CD8-positive, alpha-beta memory T cell (primary cell): ENCODE measurements at regions not wholly inside any gene's neighbourhood (a gene's known extent, or its start where the extent isn't known, plus 50 kb on each side); places are given as distances from the start of the nearest gene placed in this dataset.

Experiments used
- CTCF ChIA-PET: fragments of 350-600 bp; sonication (Branson Sonifier 250); formaldehyde crosslinking; loops from one replicate; lab custom pipeline; 2021; ENCODE audit warnings: antibody characterized with exemption; lab: Charles Lee
- POLR2A ChIA-PET: fragments of 350-600 bp; sonication (Branson Sonifier 250); formaldehyde crosslinking; loops from one replicate; lab custom pipeline; 2021; ENCODE audit warnings: antibody characterized with exemption; lab: Charles Lee
- DNase-seq, 5 donors: peaks; one replicate each; pipeline versions ENCODE4 v3.0.0 to v3.0.0-alpha.2; 2020 to 2022; ENCODE audit warnings: mixed read lengths in 1 of 5
- H3K27ac ChIP-seq: one replicate; pipeline ENCODE4 v1.7.0; 2013; ENCODE audit warnings: low read depth, mild to moderate bottlenecking, low read length, moderate library complexity
- H3K27me3 ChIP-seq: 2 replicates; pipeline ENCODE4 v1.7.0; 2013; ENCODE audit warnings: low read length, mild to moderate bottlenecking; ENCODE audit not compliant: insufficient read depth, poor library complexity, severe bottlenecking
- H3K36me3 ChIP-seq: 2 replicates; pipeline ENCODE4 v1.7.0; 2013; ENCODE audit warnings: mild to moderate bottlenecking, low read length, moderate library complexity; ENCODE audit not compliant: insufficient read depth
- H3K4me1 ChIP-seq: 2 replicates; pipeline ENCODE4 v1.7.0; 2013; ENCODE audit warnings: mild to moderate bottlenecking, low read length, moderate library complexity; ENCODE audit not compliant: insufficient read depth
- H3K4me3 ChIP-seq: 2 replicates; pipeline ENCODE4 v1.7.0; 2013; ENCODE audit warnings: mild to moderate bottlenecking, low read length
- H3K9me3 ChIP-seq: 2 replicates; pipeline ENCODE4 v1.7.0; 2013; ENCODE audit warnings: mild to moderate bottlenecking, low read length
- H3K27ac Mint-ChIP-seq, 8 donors: one replicate each; pipeline ENCODE4 v1.8.0; 2020 to 2021; ENCODE audit warnings: mixed read lengths in 8 of 8, mild to moderate bottlenecking in 6 of 8, inconsistent platforms in 3 of 8, moderate library complexity in 3 of 8
- H3K27me3 Mint-ChIP-seq, 2 donors: one replicate each; pipeline ENCODE4 v1.8.0; 2020 to 2021; ENCODE audit warnings: mixed read lengths in 2 of 2, mild to moderate bottlenecking in 1 of 2, moderate library complexity in 1 of 2
- H3K36me3 Mint-ChIP-seq, 3 donors: one replicate each; pipeline ENCODE4 v1.8.0; 2020 to 2021; ENCODE audit warnings: mixed read lengths in 3 of 3, inconsistent platforms in 1 of 3, mild to moderate bottlenecking in 1 of 3
- H3K4me1 Mint-ChIP-seq, 3 donors: one replicate each; pipeline ENCODE4 v1.8.0; 2020 to 2021; ENCODE audit warnings: mixed read lengths in 3 of 3, inconsistent platforms in 1 of 3, mild to moderate bottlenecking in 1 of 3
- H3K4me3 Mint-ChIP-seq, 7 donors: one replicate each; pipeline ENCODE4 v1.8.0; 2020 to 2021; ENCODE audit warnings: mixed read lengths in 7 of 7, mild to moderate bottlenecking in 6 of 7, moderate library complexity in 4 of 7, inconsistent platforms in 2 of 7
- H3K9me3 Mint-ChIP-seq, 5 donors: one replicate each; pipeline ENCODE4 v1.8.0; 2020 to 2022; ENCODE audit warnings: mixed read lengths in 5 of 5, mild to moderate bottlenecking in 3 of 5, moderate library complexity in 2 of 5, inconsistent platforms in 1 of 5

GRCh38 chr11:28529540-28530410, 421.6 kb downstream of the METTL15 start:
- H3K36me3 ChIP-seq: no peaks in the 10 kb centered on the region
- H3K27me3 ChIP-seq: no peaks in the 10 kb centered on the region
- POLR2A ChIA-PET: no interaction called here
- H3K4me1 ChIP-seq: no peaks in the 10 kb centered on the region
- DNase-seq: no peak
- Mint-ChIP-seq H3K4me3 (no peak overlapping the region), H3K4me1 (no peaks in the 10 kb centered on the region), H3K9me3 (peaks cover 2 to 14% (median 8%) of the 10 kb centered on the region in 5 donors), H3K36me3 (no peaks in the 10 kb centered on the region), H3K27ac (no peak overlapping the region), H3K27me3 (no peaks in the 10 kb centered on the region)
- H3K27ac ChIP-seq: no peak overlapping the region
- CTCF ChIA-PET: interaction anchor here (1.0 kb wide), 1 partner anchor 830 kb away, joined by 3 read pairs; no protein-coding TSS in a partner anchor
- H3K4me3 ChIP-seq: no peak overlapping the region
- peaks cover 3% of the 10 kb centered on the region for H3K9me3 ChIP-seq

GRCh38 chr11:28529046-28529445, 420.9 kb downstream of the METTL15 start:
- no peaks in the 10 kb centered on the region for H3K27me3 ChIP-seq
- Mint-ChIP-seq H3K36me3 (no peaks in the 10 kb centered on the region), H3K9me3 (peaks cover 3 to 21% (median 8%) of the 10 kb centered on the region in 5 donors), H3K27ac (no peak overlapping the region), H3K27me3 (no peaks in the 10 kb centered on the region), H3K4me3 (no peak overlapping the region), H3K4me1 (no peaks in the 10 kb centered on the region)
- H3K9me3 ChIP-seq: peaks cover 3% of the 10 kb centered on the region
- no peaks in the 10 kb centered on the region for H3K4me1 ChIP-seq
- no peak for DNase-seq
- H3K27ac ChIP-seq: no peak overlapping the region
- ChIA-PET CTCF (interaction anchor here (1.0 kb wide), 1 partner anchor 830 kb away, joined by 3 read pairs; no protein-coding TSS in a partner anchor), POLR2A (no interaction called here)
- no peaks in the 10 kb centered on the region for H3K36me3 ChIP-seq
- H3K4me3 ChIP-seq: no peak overlapping the region

GRCh38 chr11:28528217-28528616, 420.0 kb downstream of the METTL15 start:
- no peaks in the 10 kb centered on the region for H3K27me3 ChIP-seq
- no peak overlapping the region for H3K27ac ChIP-seq
- no peaks in the 10 kb centered on the region for H3K36me3 ChIP-seq
- ChIA-PET POLR2A (no interaction called here), CTCF (no interaction called here)
- DNase-seq: no peak
- no peak overlapping the region for H3K4me3 ChIP-seq
- H3K36me3 Mint-ChIP-seq: no peaks in the 10 kb centered on the region
- no peak overlapping the region for H3K4me3 Mint-ChIP-seq
- peaks cover 3% of the 10 kb centered on the region for H3K9me3 ChIP-seq
- no peaks in the 10 kb centered on the region for H3K27me3 Mint-ChIP-seq
- H3K9me3 Mint-ChIP-seq: peaks cover 3 to 22% (median 8%) of the 10 kb centered on the region in 5 donors
- H3K27ac Mint-ChIP-seq: no peak overlapping the region
- no peaks in the 10 kb centered on the region for H3K4me1 Mint-ChIP-seq
- no peaks in the 10 kb centered on the region for H3K4me1 ChIP-seq

GRCh38 chr11:28526406-28526751, 418.2 kb downstream of the METTL15 start:
- Histone ChIP-seq H3K27me3 (no peaks in the 10 kb centered on the region), H3K4me3 (no peak overlapping the region), H3K36me3 (no peaks in the 10 kb centered on the region), H3K9me3 (peaks cover 3% of the 10 kb centered on the region), H3K27ac (no peak overlapping the region), H3K4me1 (no peaks in the 10 kb centered on the region)
- H3K27me3 Mint-ChIP-seq: no peaks in the 10 kb centered on the region
- no peak for DNase-seq
- H3K36me3 Mint-ChIP-seq: no peaks in the 10 kb centered on the region
- ChIA-PET CTCF (no interaction called here), POLR2A (no interaction called here)
- H3K27ac Mint-ChIP-seq: no peak overlapping the region
- peaks cover 3 to 22% (median 8%) of the 10 kb centered on the region in 5 donors for H3K9me3 Mint-ChIP-seq
- no peak overlapping the region for H3K4me3 Mint-ChIP-seq
- no peaks in the 10 kb centered on the region for H3K4me1 Mint-ChIP-seq

GRCh38 chr11:28525636-28526405, 417.6 kb downstream of the METTL15 start:
- Mint-ChIP-seq H3K9me3 (peaks cover 3 to 22% (median 8%) of the 10 kb centered on the region in 5 donors), H3K27ac (no peak overlapping the region), H3K36me3 (no peaks in the 10 kb centered on the region), H3K4me1 (no peaks in the 10 kb centered on the region), H3K27me3 (no peaks in the 10 kb centered on the region), H3K4me3 (no peak overlapping the region)
- ChIA-PET POLR2A (no interaction called here), CTCF (no interaction called here)
- no peak overlapping the region for H3K27ac ChIP-seq
- DNase-seq: no peak
- no peaks in the 10 kb centered on the region for H3K4me1 ChIP-seq
- peaks cover 3% of the 10 kb centered on the region for H3K9me3 ChIP-seq
- H3K36me3 ChIP-seq: no peaks in the 10 kb centered on the region
- no peak overlapping the region for H3K4me3 ChIP-seq
- no peaks in the 10 kb centered on the region for H3K27me3 ChIP-seq

GRCh38 chr11:28524098-28524497, 415.9 kb downstream of the METTL15 start:
- DNase-seq: no peak
- ChIA-PET CTCF (no interaction called here), POLR2A (no interaction called here)
- H3K9me3 ChIP-seq: peaks cover 3% of the 10 kb centered on the region
- H3K4me1 ChIP-seq: no peaks in the 10 kb centered on the region
- no peaks in the 10 kb centered on the region for H3K27me3 ChIP-seq
- H3K27ac ChIP-seq: no peak overlapping the region
- H3K4me3 ChIP-seq: no peak overlapping the region
- Mint-ChIP-seq H3K36me3 (no peaks in the 10 kb centered on the region), H3K27ac (no peak overlapping the region), H3K4me3 (no peak overlapping the region), H3K4me1 (no peaks in the 10 kb centered on the region), H3K9me3 (peaks cover 6 to 22% (median 8%) of the 10 kb centered on the region in 5 donors), H3K27me3 (no peaks in the 10 kb centered on the region)
- no peaks in the 10 kb centered on the region for H3K36me3 ChIP-seq

GRCh38 chr11:28521075-28521474, 412.9 kb downstream of the METTL15 start:
- H3K4me1 ChIP-seq: no peaks in the 10 kb centered on the region
- H3K4me3 ChIP-seq: no peak overlapping the region
- H3K27ac ChIP-seq: no peak overlapping the region
- no peaks in the 10 kb centered on the region for H3K36me3 Mint-ChIP-seq
- H3K36me3 ChIP-seq: no peaks in the 10 kb centered on the region
- no peaks in the 10 kb centered on the region for H3K4me1 Mint-ChIP-seq
- no peaks in the 10 kb centered on the region for H3K9me3 ChIP-seq
- H3K27me3 ChIP-seq: no peaks in the 10 kb centered on the region
- no peak for DNase-seq
- ChIA-PET POLR2A (no interaction called here), CTCF (no interaction called here)
- no peak overlapping the region for H3K4me3 Mint-ChIP-seq
- H3K9me3 Mint-ChIP-seq: peaks cover 6 to 18% (median 7%) of the 10 kb centered on the region in 5 donors
- no peak overlapping the region for H3K27ac Mint-ChIP-seq
- H3K27me3 Mint-ChIP-seq: no peaks in the 10 kb centered on the region

GRCh38 chr11:28520291-28520690, 412.1 kb downstream of the METTL15 start:
- Histone ChIP-seq H3K36me3 (no peaks in the 10 kb centered on the region), H3K27ac (no peak overlapping the region), H3K4me3 (no peak overlapping the region), H3K9me3 (no peaks in the 10 kb centered on the region), H3K4me1 (no peaks in the 10 kb centered on the region), H3K27me3 (no peaks in the 10 kb centered on the region)
- no peaks in the 10 kb centered on the region for H3K4me1 Mint-ChIP-seq
- no peak overlapping the region for H3K27ac Mint-ChIP-seq
- DNase-seq: no peak
- CTCF ChIA-PET: no interaction called here
- POLR2A ChIA-PET: no interaction called here
- H3K36me3 Mint-ChIP-seq: no peaks in the 10 kb centered on the region
- H3K4me3 Mint-ChIP-seq: no peak overlapping the region
- H3K9me3 Mint-ChIP-seq: peaks cover 4 to 14% (median 6%) of the 10 kb centered on the region in 5 donors
- no peaks in the 10 kb centered on the region for H3K27me3 Mint-ChIP-seq
